ENCODE measurements at regions not wholly inside any gene's neighbourhood (a gene's known extent, or its start where the extent isn't known, plus 50 kb on each side); places are given as distances from the start of the nearest gene placed in this dataset.

DNA sequence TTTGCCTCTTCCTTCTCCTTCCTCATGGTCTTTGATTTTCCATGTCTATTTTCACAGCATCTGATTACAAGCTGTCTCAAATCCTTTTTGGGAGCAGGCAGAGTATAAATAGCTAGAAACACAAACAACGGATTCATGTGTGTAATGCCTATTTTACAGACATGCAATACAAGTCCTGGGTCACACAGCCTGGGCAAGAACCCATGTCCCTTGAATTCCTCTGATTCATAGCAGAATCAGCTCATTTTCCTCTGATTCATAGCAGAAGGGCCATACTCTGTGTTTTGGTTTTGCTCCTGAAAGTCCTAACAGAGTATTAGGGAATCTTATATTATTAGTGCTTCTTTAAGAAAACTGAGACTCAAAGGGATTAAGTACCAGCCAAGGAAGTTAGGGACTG lies 71.3 kb downstream of the IRX5 start:
- intact Hi-C loops (cut with DNase I): no loop called here
- no peaks in the 10 kb centered on the region for H3K9me3 ChIP-seq
- ATAC-seq (no peak), DNase-seq (no peak)
- H3K4me1 ChIP-seq: no peaks in the 10 kb centered on the region
- TF ChIP-seq, protein P1, sequence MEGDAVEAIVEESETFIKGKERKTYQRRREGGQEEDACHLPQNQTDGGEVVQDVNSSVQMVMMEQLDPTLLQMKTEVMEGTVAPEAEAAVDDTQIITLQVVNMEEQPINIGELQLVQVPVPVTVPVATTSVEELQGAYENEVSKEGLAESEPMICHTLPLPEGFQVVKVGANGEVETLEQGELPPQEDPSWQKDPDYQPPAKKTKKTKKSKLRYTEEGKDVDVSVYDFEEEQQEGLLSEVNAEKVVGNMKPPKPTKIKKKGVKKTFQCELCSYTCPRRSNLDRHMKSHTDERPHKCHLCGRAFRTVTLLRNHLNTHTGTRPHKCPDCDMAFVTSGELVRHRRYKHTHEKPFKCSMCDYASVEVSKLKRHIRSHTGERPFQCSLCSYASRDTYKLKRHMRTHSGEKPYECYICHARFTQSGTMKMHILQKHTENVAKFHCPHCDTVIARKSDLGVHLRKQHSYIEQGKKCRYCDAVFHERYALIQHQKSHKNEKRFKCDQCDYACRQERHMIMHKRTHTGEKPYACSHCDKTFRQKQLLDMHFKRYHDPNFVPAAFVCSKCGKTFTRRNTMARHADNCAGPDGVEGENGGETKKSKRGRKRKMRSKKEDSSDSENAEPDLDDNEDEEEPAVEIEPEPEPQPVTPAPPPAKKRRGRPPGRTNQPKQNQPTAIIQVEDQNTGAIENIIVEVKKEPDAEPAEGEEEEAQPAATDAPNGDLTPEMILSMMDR (IDR thresholded peaks at IDR 0.05): no peak
- no peaks in the 10 kb centered on the region for H3K36me3 ChIP-seq
- no peak overlapping the region for H3K4me3 ChIP-seq
- peaks cover 7% of the 10 kb centered on the region for H3K27me3 ChIP-seq (ENCODE audit: low read depth)
- no peak overlapping the region for H3K27ac ChIP-seq

DNA sequence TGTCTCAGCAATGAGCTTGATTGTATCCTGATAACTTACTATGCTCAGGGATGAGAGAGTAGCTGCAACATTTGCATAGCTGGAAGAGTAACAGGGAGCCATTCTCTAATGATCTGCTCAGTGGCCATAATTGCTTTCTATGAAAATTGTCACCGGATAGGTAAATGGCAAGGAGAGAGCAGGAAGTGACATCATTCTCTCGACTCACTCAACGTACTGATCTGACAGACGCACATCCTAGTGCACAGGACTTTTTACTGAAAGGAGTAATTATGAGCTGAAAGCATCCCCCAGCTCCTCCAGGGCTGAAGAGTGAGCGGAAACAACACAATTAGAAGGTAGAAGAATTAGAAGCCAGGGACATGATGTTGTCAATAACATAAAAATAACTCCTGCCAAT lies 71.8 kb downstream of the IRX5 start:
- intact Hi-C loops (cut with DNase I): no loop called here
- no peak for DNase-seq
- H3K36me3 ChIP-seq: no peaks in the 10 kb centered on the region
- H3K4me3 ChIP-seq: no peak overlapping the region
- no peaks in the 10 kb centered on the region for H3K9me3 ChIP-seq
- ATAC-seq: no peak
- no peak overlapping the region for H3K27ac ChIP-seq
- TF ChIP-seq, protein P1 (IDR thresholded peaks at IDR 0.05): no peak
- H3K27me3 ChIP-seq (ENCODE audit: low read depth): peaks cover 7% of the 10 kb centered on the region
- no peaks in the 10 kb centered on the region for H3K4me1 ChIP-seq

GRCh38 chr16:55003306-55003705 lies 72.6 kb downstream of the IRX5 start:
- Histone ChIP-seq H3K4me1 (no peaks in the 10 kb centered on the region), H3K27ac (no peak overlapping the region), H3K4me3 (no peak overlapping the region), H3K9me3 (no peaks in the 10 kb centered on the region), H3K27me3 (ENCODE audit: low read depth) (peaks cover 2% of the 10 kb centered on the region), H3K36me3 (no peaks in the 10 kb centered on the region)
- TF ChIP-seq, protein P1 (IDR thresholded peaks at IDR 0.05): no peak
- no peak for ATAC-seq
- no peak for DNase-seq
- intact Hi-C loops (cut with DNase I): no loop called here

DNA sequence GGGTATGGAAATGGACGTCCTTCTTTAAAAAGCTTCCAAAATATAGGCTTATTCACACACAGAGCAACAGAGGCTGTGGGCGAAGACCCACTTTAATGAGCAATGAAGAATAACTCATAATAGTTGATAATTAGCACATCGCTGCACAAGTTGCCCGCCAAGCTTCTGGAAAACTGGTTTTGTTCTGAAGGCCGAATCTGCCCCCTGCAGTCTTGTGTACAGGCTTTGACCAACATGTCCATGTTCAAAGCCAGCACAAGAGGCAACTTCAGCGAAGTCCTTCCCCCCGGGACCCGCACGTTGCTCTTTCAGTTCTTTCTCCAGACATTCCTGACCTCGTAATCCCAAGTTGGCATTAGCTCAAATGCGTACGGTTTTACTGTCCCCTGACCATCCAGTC lies 73.3 kb downstream of the IRX5 start:
- H3K4me1 ChIP-seq: no peaks in the 10 kb centered on the region
- DNase-seq (no peak), ATAC-seq (no peak)
- H3K27ac ChIP-seq: no peak overlapping the region
- no peaks in the 10 kb centered on the region for H3K27me3 ChIP-seq (ENCODE audit: low read depth)
- H3K4me3 ChIP-seq: no peak overlapping the region
- H3K36me3 ChIP-seq: no peaks in the 10 kb centered on the region
- H3K9me3 ChIP-seq: no peaks in the 10 kb centered on the region
- intact Hi-C loops (cut with DNase I): no loop called here
- TF ChIP-seq, protein P1 (IDR thresholded peaks at IDR 0.05): no peak

DNA sequence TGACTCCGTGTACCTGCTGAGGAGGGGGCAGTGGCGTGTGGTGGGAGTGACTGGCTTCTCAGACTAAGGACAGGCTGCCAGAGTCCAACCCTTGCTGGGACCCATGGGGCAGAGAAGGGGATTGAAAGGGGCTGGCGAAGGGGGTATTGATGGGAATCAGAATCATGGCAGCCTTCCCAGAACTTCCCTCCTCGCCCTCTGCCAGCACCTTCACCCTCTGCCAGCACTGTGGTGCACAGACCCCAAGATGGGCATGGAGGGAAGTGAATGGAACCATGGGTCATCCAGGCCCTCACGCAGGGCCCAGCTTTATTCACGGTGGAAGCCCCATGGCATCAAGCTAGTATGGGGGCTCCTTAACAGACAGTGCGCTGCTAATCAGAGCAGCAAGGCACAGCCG lies 76.8 kb downstream of the IRX5 start:
- intact Hi-C loops (cut with DNase I): no loop called here
- no peaks in the 10 kb centered on the region for H3K36me3 ChIP-seq
- H3K9me3 ChIP-seq: no peaks in the 10 kb centered on the region
- H3K4me1 ChIP-seq: no peaks in the 10 kb centered on the region
- no peak for ATAC-seq
- no peak overlapping the region for H3K4me3 ChIP-seq
- H3K27me3 ChIP-seq (ENCODE audit: low read depth): no peaks in the 10 kb centered on the region
- H3K27ac ChIP-seq: no peak overlapping the region
- TF ChIP-seq, protein P1 (IDR thresholded peaks at IDR 0.05): no peak
- no peak for DNase-seq

Data from lower lobe of right lung (tissue), 2 donors.